Suprapubic skin (tissue), 4 donors: ENCODE measurements at regions not wholly inside any gene's neighbourhood (a gene's known extent, or its start where the extent isn't known, plus 50 kb on each side); places are given as distances from the start of the nearest gene placed in this dataset.

Source experiments
- DNase-seq, 2 donors: peaks; one replicate each; pipeline ENCODE4 v3.0.0-alpha.2; 2019; ENCODE audit warnings: low spot score in 2 of 2
- H3K27ac ChIP-seq: fragments of 200-600 bp; sonication (generic); one replicate; pipeline ENCODE4 v1.5.1; 2019
- H3K27me3 ChIP-seq: fragments of 200-600 bp; sonication (generic); one replicate; pipeline ENCODE4 v1.5.1; 2019
- H3K36me3 ChIP-seq: fragments of 200-600 bp; sonication (generic); one replicate; pipeline ENCODE4 v1.5.1; 2019
- H3K4me1 ChIP-seq: fragments of 200-600 bp; sonication (generic); one replicate; pipeline ENCODE4 v1.5.1; 2019
- H3K4me3 ChIP-seq: fragments of 200-600 bp; sonication (generic); one replicate; pipeline ENCODE4 v1.5.1; 2019; ENCODE audit warnings: mild to moderate bottlenecking
- H3K9me3 ChIP-seq: fragments of 200-600 bp; sonication (generic); one replicate; pipeline ENCODE4 v1.5.1; 2019
- CTCF ChIP-seq, 2 donors: fragments of 200-600 bp in 1 of 2; fragments of 450-650 bp in 1 of 2; sonication (generic) in 1 of 2; IDR thresholded peaks; one replicate each; pipeline ENCODE4 v1.5.1; 2016 to 2019; ENCODE audit warnings: antibody characterized with exemption in 2 of 2, mild to moderate bottlenecking in 1 of 2, moderate library complexity in 1 of 2
- EP300 ChIP-seq: sonication (generic); formaldehyde crosslinking; IDR thresholded peaks from one replicate; pipeline ENCODE4 v1.6.1; 2017; ENCODE audit warnings: antibody characterized with exemption
- POLR2A ChIP-seq, 2 donors: fragments of 450-650 bp; IDR thresholded peaks; one replicate each; pipeline ENCODE4 v1.6.1; 2017; ENCODE audit warnings: antibody characterized with exemption in 2 of 2, mild to moderate bottlenecking in 2 of 2, moderate library complexity in 2 of 2
- POLR2AphosphoS5 ChIP-seq, 3 donors: sonication (generic); formaldehyde crosslinking; IDR thresholded peaks; one replicate each; pipeline ENCODE4 v1.6.1; 2017; ENCODE audit warnings: antibody characterized with exemption in 3 of 3
- WGBS: methylation state at CpG from one replicate; pipeline ENCODE4 v1.1.5; 2018; 5-methylcytosine and 5-hydroxymethylcytosine counted together

DNA sequence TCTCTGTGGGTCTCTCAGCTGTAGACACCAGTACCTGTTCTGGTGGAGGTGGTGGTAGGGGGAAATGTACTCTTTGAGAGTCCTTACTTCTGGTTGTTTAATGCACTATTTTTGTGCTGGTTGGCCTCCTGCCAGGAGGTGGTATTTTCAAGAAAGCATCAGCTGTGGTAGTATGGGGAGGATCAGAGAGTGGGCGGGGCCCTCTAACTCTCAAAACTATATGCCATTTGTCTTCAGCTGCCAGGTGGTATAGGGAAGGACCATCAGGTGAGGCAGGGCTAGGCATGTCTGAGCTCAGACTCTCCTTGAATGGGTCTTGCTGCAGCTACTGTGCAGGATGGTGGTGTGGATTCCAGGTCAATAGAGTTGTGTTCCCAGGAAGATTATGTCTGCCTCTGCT, 1100.8 kb downstream of the CNTNAP5 start:
- Histone ChIP-seq H3K4me3 (no peak overlapping the region), H3K27me3 (no peaks in the 10 kb centered on the region), H3K9me3 (peaks cover 8% of the 10 kb centered on the region), H3K27ac (no peak overlapping the region), H3K36me3 (no peaks in the 10 kb centered on the region), H3K4me1 (no peaks in the 10 kb centered on the region)
- no peak for TF ChIP-seq POLR2A (IDR thresholded peaks at IDR 0.05)
- no peak for TF ChIP-seq CTCF (IDR thresholded peaks at IDR 0.05)
- no peak for TF ChIP-seq POLR2AphosphoS5 (IDR thresholded peaks at IDR 0.05)
- TF ChIP-seq EP300, result no peak
- DNase-seq, result no peak
- WGBS, result 71% methylated on average over 1 of the region's 1 CpG

DNA sequence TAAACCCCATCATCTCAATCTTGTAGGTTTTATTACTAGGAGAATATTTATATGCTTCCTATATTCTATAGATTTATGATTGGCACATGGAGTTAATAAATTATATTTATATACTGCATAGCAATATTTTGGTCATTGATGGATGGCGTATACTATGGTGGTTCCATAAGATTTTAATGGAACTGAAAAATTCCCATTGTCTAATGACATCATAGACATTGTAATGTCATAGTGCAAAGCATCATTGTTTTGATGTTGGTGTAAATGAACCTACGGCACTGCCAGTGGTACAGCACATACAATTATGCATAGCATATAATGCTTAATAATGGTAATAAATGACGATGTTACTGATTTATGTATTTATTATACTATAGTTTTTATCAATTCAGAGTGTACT, 1135.9 kb downstream of the CNTNAP5 start:
- no peak for TF ChIP-seq POLR2A (IDR thresholded peaks at IDR 0.05)
- TF ChIP-seq CTCF (IDR thresholded peaks at IDR 0.05), result no peak
- no peak for TF ChIP-seq EP300
- TF ChIP-seq POLR2AphosphoS5 (IDR thresholded peaks at IDR 0.05), result no peak
- H3K27me3 ChIP-seq, result no peaks in the 10 kb centered on the region
- 85% methylated on average over 3 of the region's 3 CpGs for WGBS
- no peak overlapping the region for H3K4me3 ChIP-seq
- no peak overlapping the region for H3K27ac ChIP-seq
- no peaks in the 10 kb centered on the region for H3K9me3 ChIP-seq
- no peaks in the 10 kb centered on the region for H3K36me3 ChIP-seq
- no peaks in the 10 kb centered on the region for H3K4me1 ChIP-seq
- no peak for DNase-seq

- Histone ChIP-seq H3K27ac (no peak overlapping the region), H3K36me3 (no peaks in the 10 kb centered on the region), H3K4me3 (no peak overlapping the region), H3K27me3 (no peaks in the 10 kb centered on the region), H3K4me1 (no peaks in the 10 kb centered on the region), H3K9me3 (no peaks in the 10 kb centered on the region)
- TF ChIP-seq EP300 (no peak), POLR2AphosphoS5 (IDR thresholded peaks at IDR 0.05) (no peak), CTCF (IDR thresholded peaks at IDR 0.05) (no peak)
- DNase-seq, result no peak
- WGBS, result 53% methylated on average over 2 of the region's 2 CpGs
Measured at GRCh38 chr2:125167152-125167551, 1142.1 kb downstream of the CNTNAP5 start.

DNA sequence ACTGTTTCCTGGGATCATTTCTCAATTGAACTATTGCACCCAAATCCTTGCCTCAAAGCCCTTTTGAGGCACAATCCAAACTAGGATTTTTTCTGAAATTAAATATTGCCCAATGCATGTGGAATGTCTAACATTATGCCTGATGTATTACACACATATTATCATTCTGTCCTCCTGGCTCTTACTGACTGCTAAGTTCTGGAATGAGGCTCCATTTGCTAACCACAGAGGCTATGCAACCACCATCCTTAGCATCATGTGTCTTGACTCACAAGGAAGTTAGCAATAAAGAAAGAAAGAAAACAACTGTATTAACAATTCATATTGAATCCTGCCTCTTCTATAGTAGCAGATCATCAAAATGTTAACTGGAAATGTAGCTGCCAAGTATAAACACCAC, 1142.7 kb downstream of the CNTNAP5 start:
- no peaks in the 10 kb centered on the region for H3K9me3 ChIP-seq
- no peak overlapping the region for H3K4me3 ChIP-seq
- TF ChIP-seq CTCF (IDR thresholded peaks at IDR 0.05), result no peak
- TF ChIP-seq POLR2A (IDR thresholded peaks at IDR 0.05), result no peak
- no peak for TF ChIP-seq EP300
- no peak for TF ChIP-seq POLR2AphosphoS5 (IDR thresholded peaks at IDR 0.05)
- no peaks in the 10 kb centered on the region for H3K36me3 ChIP-seq
- no peaks in the 10 kb centered on the region for H3K4me1 ChIP-seq
- no peak for DNase-seq
- H3K27ac ChIP-seq, result no peak overlapping the region
- no peaks in the 10 kb centered on the region for H3K27me3 ChIP-seq

DNA sequence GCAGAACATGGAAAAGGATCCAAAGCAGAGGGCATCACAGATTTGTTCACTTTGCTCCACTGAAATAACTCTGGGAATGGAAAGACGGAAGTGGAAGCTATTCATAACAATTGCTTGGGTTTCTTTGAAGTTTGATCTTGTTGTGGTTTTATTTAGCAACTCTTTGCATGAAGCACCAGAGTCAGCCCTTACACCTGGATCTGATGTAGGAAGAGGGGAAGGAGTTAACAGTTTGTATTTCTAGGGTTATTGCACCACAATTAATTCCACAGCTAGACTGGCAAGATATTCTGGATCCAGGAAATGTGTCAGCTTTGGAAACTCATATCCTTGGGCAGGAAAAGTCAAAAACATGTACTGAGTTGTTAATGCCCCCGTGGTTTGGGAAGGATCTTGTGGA, 1143.4 kb downstream of the CNTNAP5 start:
- TF ChIP-seq POLR2A (IDR thresholded peaks at IDR 0.05), result no peak
- no peak for TF ChIP-seq EP300
- TF ChIP-seq POLR2AphosphoS5 (IDR thresholded peaks at IDR 0.05), result no peak
- no peak for TF ChIP-seq CTCF (IDR thresholded peaks at IDR 0.05)
- DNase-seq, result no peak
- 53% methylated on average over 2 of the region's 2 CpGs for WGBS

More for the DNA sequence above, 1143.4 kb downstream of the CNTNAP5 start:
- Histone ChIP-seq H3K4me1 (no peaks in the 10 kb centered on the region), H3K9me3 (no peaks in the 10 kb centered on the region), H3K36me3 (no peaks in the 10 kb centered on the region), H3K4me3 (no peak overlapping the region), H3K27me3 (no peaks in the 10 kb centered on the region), H3K27ac (no peak overlapping the region)
